Gastrocnemius medialis (tissue), 4 donors: ENCODE measurements at regions not wholly inside any gene's neighbourhood (a gene's known extent, or its start where the extent isn't known, plus 50 kb on each side); places are given as distances from the start of the nearest gene placed in this dataset.

ENCODE experiments used
- ATAC-seq, 2 donors: fragments of 150-250 bp; one replicate each; pipeline ENCODE4 v1.9.1; 2016
- DNase-seq, 2 donors: peaks; one replicate each; pipeline ENCODE4 v3.0.0-alpha.2; 2019
- H3K27ac ChIP-seq, 4 donors: fragments of 200-600 bp; sonication (generic); 1 replicate in 1 of 4; 2 replicates in 3 of 4; pipeline ENCODE4 v1.5.1; 2016 to 2018; ENCODE audit warnings: mild to moderate bottlenecking in 2 of 4, moderate library complexity in 1 of 4
- H3K27me3 ChIP-seq, 3 donors: fragments of 200-600 bp; sonication (generic) in 2 of 3; 1 replicate in 1 of 3; 2 replicates in 2 of 3; pipeline versions ENCODE4 v1.5.1 to v1.6.0; 2016 to 2019; ENCODE audit warnings: mild to moderate bottlenecking in 1 of 3, moderate library complexity in 1 of 3
- H3K36me3 ChIP-seq, 2 donors: fragments of 200-600 bp; sonication (generic) in 1 of 2; one replicate each; pipeline ENCODE4 v1.5.1; 2017 to 2018
- H3K4me1 ChIP-seq, 2 donors: fragments of 200-600 bp; sonication (generic) in 1 of 2; one replicate each; pipeline ENCODE4 v1.5.1; 2016 to 2017; ENCODE audit warnings: mild to moderate bottlenecking in 2 of 2
- H3K4me3 ChIP-seq, 4 donors: fragments of 200-600 bp; sonication (generic) in 3 of 4; 1 replicate in 1 of 4; 2 replicates in 3 of 4; pipeline ENCODE4 v1.5.1; 2016 to 2019; ENCODE audit warnings: mild to moderate bottlenecking in 2 of 4
- H3K9me3 ChIP-seq, 3 donors: fragments of 200-600 bp; sonication (generic) in 2 of 3; 1 replicate in 1 of 3; 2 replicates in 2 of 3; pipeline ENCODE4 v1.5.1; 2016 to 2019
- POLR2A ChIP-seq, 2 donors: fragments of 450-650 bp; IDR thresholded peaks; one replicate each; pipeline ENCODE4 v1.6.1; 2017; ENCODE audit warnings: antibody characterized with exemption in 2 of 2, mild to moderate bottlenecking in 2 of 2, moderate library complexity in 2 of 2
- in situ Hi-C, 4 donors: fragments of 200-750 bp; cut with MboI; loops; one replicate each; pipeline versions ENCODE4 v1.15.0 to v1.8.0; 2017; ENCODE audit warnings: low sequenced_read_pairs in 4 of 4
- intact Hi-C: fragments of 100-400 bp; cut with DNase I; formaldehyde crosslinking; loops from one replicate; pipeline ENCODE4 v1.15.1; 2023; ENCODE audit warnings: low total_unique reads
- TF ChIP-seq, protein P1 (sequence below), 5 experiments: fragments of 450-650 bp in 3 of 5; fragments of 200-600 bp in 2 of 5; sonication (generic) in 2 of 5; IDR thresholded peaks in 4 of 5; conservative IDR thresholded peaks in 1 of 5; 1 replicate in 4 of 5; 2 replicates in 1 of 5; pipeline ENCODE4 v1.5.1; 2016 to 2019; ENCODE audit warnings: antibody characterized with exemption in 5 of 5, mild to moderate bottlenecking in 3 of 5, moderate library complexity in 3 of 5

DNA sequence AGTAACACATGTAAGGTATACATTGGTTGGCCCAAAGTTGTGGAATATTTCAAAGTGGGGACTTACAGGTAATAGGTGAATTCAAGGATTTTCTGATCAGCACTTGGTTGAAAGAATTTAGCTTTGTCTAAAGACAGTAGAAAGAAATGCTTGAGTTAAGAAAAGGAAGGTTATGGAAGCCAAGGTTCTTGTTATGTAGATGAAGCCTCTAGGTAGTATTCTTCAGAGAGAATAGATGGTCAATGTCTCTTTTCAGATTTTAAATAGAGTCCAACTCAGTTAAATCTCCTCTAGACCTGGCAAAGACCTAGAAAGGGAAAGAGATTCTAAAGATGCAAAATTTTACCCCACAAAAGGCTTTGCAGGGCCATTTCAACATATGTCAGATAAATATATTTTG, 157.4 kb downstream of the ANKRD30B start:
- Histone ChIP-seq H3K9me3 (no peaks in the 10 kb centered on the region), H3K4me1 (no peaks in the 10 kb centered on the region), H3K27me3 (no peaks in the 10 kb centered on the region), H3K27ac (no peak overlapping the region), H3K36me3 (no peaks in the 10 kb centered on the region), H3K4me3 (no peak overlapping the region)
- no peak for DNase-seq
- ATAC-seq, result no peak
- intact Hi-C loops (no loop called here), in situ Hi-C loops (no loop called here)
- TF ChIP-seq, protein P1, sequence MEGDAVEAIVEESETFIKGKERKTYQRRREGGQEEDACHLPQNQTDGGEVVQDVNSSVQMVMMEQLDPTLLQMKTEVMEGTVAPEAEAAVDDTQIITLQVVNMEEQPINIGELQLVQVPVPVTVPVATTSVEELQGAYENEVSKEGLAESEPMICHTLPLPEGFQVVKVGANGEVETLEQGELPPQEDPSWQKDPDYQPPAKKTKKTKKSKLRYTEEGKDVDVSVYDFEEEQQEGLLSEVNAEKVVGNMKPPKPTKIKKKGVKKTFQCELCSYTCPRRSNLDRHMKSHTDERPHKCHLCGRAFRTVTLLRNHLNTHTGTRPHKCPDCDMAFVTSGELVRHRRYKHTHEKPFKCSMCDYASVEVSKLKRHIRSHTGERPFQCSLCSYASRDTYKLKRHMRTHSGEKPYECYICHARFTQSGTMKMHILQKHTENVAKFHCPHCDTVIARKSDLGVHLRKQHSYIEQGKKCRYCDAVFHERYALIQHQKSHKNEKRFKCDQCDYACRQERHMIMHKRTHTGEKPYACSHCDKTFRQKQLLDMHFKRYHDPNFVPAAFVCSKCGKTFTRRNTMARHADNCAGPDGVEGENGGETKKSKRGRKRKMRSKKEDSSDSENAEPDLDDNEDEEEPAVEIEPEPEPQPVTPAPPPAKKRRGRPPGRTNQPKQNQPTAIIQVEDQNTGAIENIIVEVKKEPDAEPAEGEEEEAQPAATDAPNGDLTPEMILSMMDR (IDR thresholded peaks at IDR 0.05 in 4 of 5, conservative IDR thresholded peaks at IDR 0.05 in 1 of 5), result no peak
- TF ChIP-seq POLR2A (IDR thresholded peaks at IDR 0.05), result no peak

DNA sequence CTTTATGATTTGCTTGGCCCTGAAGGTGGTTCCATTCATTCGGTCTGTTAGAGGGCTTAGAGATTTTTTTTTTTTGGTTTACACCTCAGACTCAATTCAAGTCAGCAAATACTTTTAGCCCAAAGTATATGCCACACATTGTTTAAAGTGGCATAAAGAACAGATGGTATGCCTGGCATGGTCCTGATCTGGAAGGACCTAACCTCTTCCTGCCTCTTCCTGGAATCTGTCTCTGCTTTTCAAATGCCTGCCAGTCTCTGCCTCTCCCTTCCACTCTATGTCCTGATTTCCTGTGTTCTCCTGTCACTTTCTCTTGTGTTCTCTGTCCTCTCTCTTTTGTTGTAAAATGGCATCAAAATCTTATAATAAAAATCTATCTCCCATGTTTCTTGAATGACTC, 158.0 kb downstream of the ANKRD30B start:
- in situ Hi-C loops, result no loop called here
- no peak for TF ChIP-seq POLR2A (IDR thresholded peaks at IDR 0.05)
- TF ChIP-seq, protein P1 (IDR thresholded peaks at IDR 0.05 in 4 of 5, conservative IDR thresholded peaks at IDR 0.05 in 1 of 5), result no peak

DNA sequence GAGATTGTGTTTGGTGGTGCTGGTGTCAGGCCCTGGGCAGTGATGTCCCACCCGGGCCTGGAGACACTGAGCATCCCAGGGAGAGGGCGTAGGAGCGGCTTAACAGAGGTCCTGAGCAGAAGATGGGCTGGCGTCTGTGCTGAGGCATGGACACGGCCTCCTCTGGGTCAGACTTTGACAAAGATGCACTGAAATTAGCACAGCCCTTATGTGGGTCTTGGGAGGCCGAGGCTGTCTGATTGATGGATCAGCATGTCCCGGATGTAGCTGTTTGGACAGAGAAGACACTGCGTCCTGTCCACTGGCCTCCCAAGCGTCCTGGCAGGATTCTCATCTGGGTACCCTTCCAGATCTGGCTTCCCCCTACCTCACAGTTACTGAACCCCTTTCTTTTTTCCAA, 159.4 kb downstream of the ANKRD30B start:
- Histone ChIP-seq H3K36me3 (no peaks in the 10 kb centered on the region), H3K9me3 (no peaks in the 10 kb centered on the region), H3K27ac (no peak overlapping the region), H3K27me3 (no peaks in the 10 kb centered on the region), H3K4me1 (no peaks in the 10 kb centered on the region), H3K4me3 (no peak overlapping the region)
- ATAC-seq (no peak), DNase-seq (no peak)
- in situ Hi-C loops, result no loop called here
- TF ChIP-seq, protein P1 (IDR thresholded peaks at IDR 0.05 in 4 of 5, conservative IDR thresholded peaks at IDR 0.05 in 1 of 5), result no peak
- no peak for TF ChIP-seq POLR2A (IDR thresholded peaks at IDR 0.05)
- intact Hi-C loops, result no loop called here

More for the DNA sequence above, 158.0 kb downstream of the ANKRD30B start:
- Histone ChIP-seq H3K36me3 (no peaks in the 10 kb centered on the region), H3K4me1 (no peaks in the 10 kb centered on the region), H3K9me3 (no peaks in the 10 kb centered on the region), H3K27me3 (no peaks in the 10 kb centered on the region), H3K4me3 (no peak overlapping the region), H3K27ac (no peak overlapping the region)
- intact Hi-C loops, result no loop called here
- ATAC-seq (no peak), DNase-seq (no peak)

DNA sequence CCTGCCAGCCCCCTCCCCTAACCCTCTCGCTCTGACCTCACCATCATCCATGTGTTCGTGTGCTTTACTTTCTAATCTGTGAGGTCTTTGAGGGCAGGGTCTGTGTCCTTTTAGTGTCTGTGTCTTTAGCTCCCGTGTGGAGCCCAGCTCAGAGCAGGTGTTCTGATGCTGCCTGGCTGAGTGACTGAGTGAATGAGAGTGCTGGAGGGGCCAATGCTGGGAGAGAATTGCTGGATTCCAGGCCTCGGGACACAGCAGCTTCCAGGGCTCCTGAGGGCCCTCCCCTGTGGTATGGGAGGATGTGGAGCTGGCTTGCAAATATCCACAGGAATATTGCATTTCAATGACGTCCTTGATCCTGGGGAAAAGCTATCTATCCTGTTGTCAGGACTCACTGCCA, 160.6 kb downstream of the ANKRD30B start:
- in situ Hi-C loops (no loop called here), intact Hi-C loops (no loop called here)
- DNase-seq, result no peak
- TF ChIP-seq, protein P1 (IDR thresholded peaks at IDR 0.05 in 4 of 5, conservative IDR thresholded peaks at IDR 0.05 in 1 of 5), result no peak
- no peak for TF ChIP-seq POLR2A (IDR thresholded peaks at IDR 0.05)
- Histone ChIP-seq H3K36me3 (no peaks in the 10 kb centered on the region), H3K27me3 (no peaks in the 10 kb centered on the region), H3K4me3 (no peak overlapping the region), H3K27ac (no peak overlapping the region), H3K9me3 (no peaks in the 10 kb centered on the region), H3K4me1 (no peaks in the 10 kb centered on the region)
- ATAC-seq, result no peak

DNA sequence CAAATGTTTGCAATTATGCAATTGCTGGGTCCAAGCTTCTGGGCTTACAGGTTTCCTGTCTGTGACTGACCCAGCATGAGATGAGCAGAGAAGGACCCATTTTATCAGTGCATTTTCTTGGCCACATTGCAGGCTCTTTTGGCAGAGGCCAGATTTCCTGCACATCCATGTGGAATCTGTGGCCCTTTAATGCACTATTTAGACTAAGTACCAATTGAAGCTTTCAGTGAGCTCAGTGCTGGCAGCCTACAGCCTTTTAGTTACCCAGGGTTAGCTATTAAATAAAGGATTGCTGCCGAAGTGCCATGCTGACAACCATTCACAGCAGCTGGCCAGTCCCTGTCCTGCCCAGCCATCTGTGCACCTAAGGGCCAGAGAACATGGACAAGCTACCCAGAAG, 165.0 kb downstream of the ANKRD30B start:
- no peak for ATAC-seq

More for the DNA sequence above, 165.0 kb downstream of the ANKRD30B start:
- H3K36me3 ChIP-seq, result no peaks in the 10 kb centered on the region
- DNase-seq, result no peak
- in situ Hi-C loops, result no loop called here
- intact Hi-C loops, result no loop called here
- no peaks in the 10 kb centered on the region for H3K27me3 ChIP-seq
- H3K27ac ChIP-seq, result no peak overlapping the region
- H3K4me1 ChIP-seq, result no peaks in the 10 kb centered on the region
- TF ChIP-seq POLR2A (IDR thresholded peaks at IDR 0.05), result no peak
- TF ChIP-seq, protein P1 (IDR thresholded peaks at IDR 0.05 in 4 of 5, conservative IDR thresholded peaks at IDR 0.05 in 1 of 5), result no peak
- H3K4me3 ChIP-seq, result no peak overlapping the region
- H3K9me3 ChIP-seq, result no peaks in the 10 kb centered on the region
